ENCODE measurements at regions not wholly inside any gene's neighbourhood (a gene's known extent, or its start where the extent isn't known, plus 50 kb on each side); places are given as distances from the start of the nearest gene placed in this dataset.

DNA sequence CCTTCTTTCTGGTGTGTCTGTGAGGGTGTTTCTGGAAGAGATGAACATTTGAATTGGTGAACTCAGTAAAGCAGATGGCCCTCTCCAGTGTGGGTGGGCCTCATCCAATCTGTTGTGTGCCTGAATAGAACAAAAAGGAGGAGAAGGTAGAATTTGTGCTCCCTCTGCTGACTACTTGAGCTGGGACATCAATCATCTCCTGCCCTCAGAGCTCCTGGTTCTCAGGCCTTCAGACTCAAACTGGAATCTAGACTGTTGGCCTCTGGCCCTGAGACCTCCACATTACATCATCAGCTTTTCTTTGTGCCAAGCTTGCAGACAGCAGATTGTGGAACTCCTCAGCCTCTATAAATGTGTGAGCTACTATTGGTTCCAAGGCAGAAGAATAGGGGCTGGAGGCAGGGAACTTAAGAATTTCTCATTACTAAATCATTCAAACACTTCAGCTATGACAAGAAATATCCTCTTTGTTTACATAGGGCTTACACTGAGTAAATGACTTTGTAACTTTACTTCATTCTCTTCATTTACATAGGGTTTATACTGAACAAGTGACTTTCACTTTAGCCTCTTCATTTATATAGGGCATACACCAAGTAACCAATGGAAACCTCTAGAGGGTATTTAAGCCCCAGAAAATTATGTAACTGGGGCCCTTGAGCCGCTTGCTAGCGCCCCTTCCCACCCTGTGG lies 86.9 kb upstream of the NWD2 start:
- TF ChIP-seq, protein P1, sequence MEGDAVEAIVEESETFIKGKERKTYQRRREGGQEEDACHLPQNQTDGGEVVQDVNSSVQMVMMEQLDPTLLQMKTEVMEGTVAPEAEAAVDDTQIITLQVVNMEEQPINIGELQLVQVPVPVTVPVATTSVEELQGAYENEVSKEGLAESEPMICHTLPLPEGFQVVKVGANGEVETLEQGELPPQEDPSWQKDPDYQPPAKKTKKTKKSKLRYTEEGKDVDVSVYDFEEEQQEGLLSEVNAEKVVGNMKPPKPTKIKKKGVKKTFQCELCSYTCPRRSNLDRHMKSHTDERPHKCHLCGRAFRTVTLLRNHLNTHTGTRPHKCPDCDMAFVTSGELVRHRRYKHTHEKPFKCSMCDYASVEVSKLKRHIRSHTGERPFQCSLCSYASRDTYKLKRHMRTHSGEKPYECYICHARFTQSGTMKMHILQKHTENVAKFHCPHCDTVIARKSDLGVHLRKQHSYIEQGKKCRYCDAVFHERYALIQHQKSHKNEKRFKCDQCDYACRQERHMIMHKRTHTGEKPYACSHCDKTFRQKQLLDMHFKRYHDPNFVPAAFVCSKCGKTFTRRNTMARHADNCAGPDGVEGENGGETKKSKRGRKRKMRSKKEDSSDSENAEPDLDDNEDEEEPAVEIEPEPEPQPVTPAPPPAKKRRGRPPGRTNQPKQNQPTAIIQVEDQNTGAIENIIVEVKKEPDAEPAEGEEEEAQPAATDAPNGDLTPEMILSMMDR (IDR thresholded peaks at IDR 0.05): no peak
- intact Hi-C loops (cut with DNase I): no loop called here
- DNase-seq (peak in 2 of 4 donors; percentile 5 to 21), ATAC-seq (no peak)
- H3K27me3 ChIP-seq: no peaks in the 10 kb centered on the region
- no peaks in the 10 kb centered on the region for H3K9me3 ChIP-seq
- H3K4me1 ChIP-seq: no peaks in the 10 kb centered on the region
- H3K4me3 ChIP-seq: no peak overlapping the region
- no peaks in the 10 kb centered on the region for H3K36me3 ChIP-seq
- no peak overlapping the region for H3K27ac ChIP-seq

DNA sequence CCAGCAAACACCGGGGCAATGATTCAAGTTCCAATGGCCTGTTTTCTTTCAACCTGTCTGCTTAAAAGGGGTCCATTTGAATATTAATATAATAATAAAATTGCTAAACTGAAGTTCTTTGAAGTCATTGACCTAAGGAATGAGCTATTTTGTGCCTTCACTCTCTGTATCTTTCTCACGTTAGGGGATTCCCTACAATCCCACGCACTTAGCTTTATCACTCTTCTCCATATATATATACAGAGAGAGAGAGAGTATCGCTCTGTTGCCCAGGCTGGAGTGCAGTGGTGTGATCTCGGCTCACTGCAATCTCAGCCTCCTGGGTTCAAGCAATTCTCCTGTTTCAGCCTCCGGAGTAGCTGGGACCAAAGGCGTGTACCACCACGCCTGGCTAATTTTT lies 83.9 kb upstream of the NWD2 start:
- TF ChIP-seq, protein P1 (IDR thresholded peaks at IDR 0.05): no peak
- Histone ChIP-seq H3K4me3 (no peak overlapping the region), H3K36me3 (no peaks in the 10 kb centered on the region), H3K9me3 (no peaks in the 10 kb centered on the region), H3K27ac (no peak overlapping the region), H3K4me1 (no peaks in the 10 kb centered on the region), H3K27me3 (no peaks in the 10 kb centered on the region)
- ATAC-seq (no peak), DNase-seq (no peak)
- intact Hi-C loops (cut with DNase I): no loop called here

DNA sequence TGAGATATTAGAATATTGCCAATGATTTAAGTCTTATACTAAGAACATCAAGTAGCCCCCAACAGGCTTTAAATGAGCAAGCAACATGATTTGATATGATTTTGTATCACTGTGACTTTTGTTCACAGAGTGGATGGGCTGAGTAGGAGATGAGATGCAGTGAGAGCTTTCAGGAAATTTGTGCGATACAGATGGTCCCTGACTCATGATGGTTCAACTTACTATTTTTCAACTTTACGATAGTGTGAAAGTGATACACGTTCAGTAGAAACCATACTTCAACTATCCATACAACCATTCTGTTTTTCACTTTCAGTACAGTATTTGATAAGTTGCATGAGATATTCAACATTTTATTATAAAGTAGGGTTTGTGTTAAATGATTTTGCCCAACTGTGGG lies 78.7 kb upstream of the NWD2 start:
- no peaks in the 10 kb centered on the region for H3K9me3 ChIP-seq
- no peaks in the 10 kb centered on the region for H3K4me1 ChIP-seq
- H3K36me3 ChIP-seq: no peaks in the 10 kb centered on the region
- ATAC-seq (no peak), DNase-seq (no peak)
- H3K27ac ChIP-seq: no peak overlapping the region
- H3K27me3 ChIP-seq: no peaks in the 10 kb centered on the region
- intact Hi-C loops (cut with DNase I): no loop called here
- no peak overlapping the region for H3K4me3 ChIP-seq
- TF ChIP-seq, protein P1 (IDR thresholded peaks at IDR 0.05): no peak

DNA sequence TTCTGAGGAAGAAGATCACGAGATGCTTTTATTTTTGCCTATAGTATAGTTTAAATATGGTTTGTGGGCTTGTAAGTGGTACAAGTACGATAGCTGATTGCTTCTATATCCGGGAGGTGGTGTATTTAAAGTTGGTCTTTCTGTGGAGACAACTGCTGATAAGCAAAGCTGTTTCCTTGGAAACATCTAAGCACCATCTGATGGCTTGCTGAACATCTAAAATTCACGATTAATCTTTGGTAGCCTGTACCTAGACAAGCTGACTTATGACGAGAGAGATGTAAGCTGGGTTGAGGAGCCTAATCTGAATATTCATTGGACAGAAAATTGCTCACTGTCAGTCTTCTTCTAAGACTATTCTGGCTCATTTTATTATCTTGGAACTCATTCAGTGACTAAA lies 74.6 kb upstream of the NWD2 start:
- H3K4me1 ChIP-seq: no peaks in the 10 kb centered on the region
- no peaks in the 10 kb centered on the region for H3K36me3 ChIP-seq
- no peaks in the 10 kb centered on the region for H3K27me3 ChIP-seq
- no peaks in the 10 kb centered on the region for H3K9me3 ChIP-seq
- no peak overlapping the region for H3K27ac ChIP-seq
- intact Hi-C loops (cut with DNase I): no loop called here
- no peak overlapping the region for H3K4me3 ChIP-seq
- TF ChIP-seq, protein P1 (IDR thresholded peaks at IDR 0.05): no peak
- no peak for ATAC-seq
- DNase-seq: no peak

DNA sequence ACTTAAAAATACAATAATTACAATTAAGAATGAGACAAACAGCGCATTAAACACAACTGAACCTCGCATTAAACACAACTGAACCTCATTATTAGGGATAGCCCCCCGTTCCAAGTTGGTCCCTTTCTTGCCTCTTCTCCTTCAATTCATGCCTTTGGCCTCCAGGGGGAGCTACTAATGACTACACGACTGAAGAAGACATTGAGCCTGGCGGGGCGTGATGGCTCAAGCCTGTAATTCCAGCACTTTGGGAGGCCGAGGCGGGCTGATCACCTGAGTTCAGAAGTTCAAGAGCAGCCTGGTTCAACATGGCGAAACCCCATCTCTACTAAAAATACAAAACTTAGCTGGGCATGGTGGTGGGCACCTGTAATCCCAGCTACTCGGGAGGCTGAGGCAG lies 56.4 kb upstream of the NWD2 start:
- TF ChIP-seq, protein P1 (IDR thresholded peaks at IDR 0.05): no peak
- intact Hi-C loops (cut with DNase I): no loop called here

More for the DNA sequence above, 56.4 kb upstream of the NWD2 start:
- Histone ChIP-seq H3K36me3 (no peaks in the 10 kb centered on the region), H3K27me3 (no peaks in the 10 kb centered on the region), H3K9me3 (no peaks in the 10 kb centered on the region), H3K4me1 (no peaks in the 10 kb centered on the region), H3K4me3 (no peak overlapping the region), H3K27ac (no peak overlapping the region)
- ATAC-seq (no peak), DNase-seq (peak in 1 of 4 donors; percentile 54)

Small RNA genes lying in the stretch of these regions (microRNA-seq; reads per million reads assigned to microRNA genes)
- 0 reads per million in 2 donors for gene MIR1255B1

Data from left lung (tissue), 4 donors.